ENCODE measurements at regions not wholly inside any gene's neighbourhood (a gene's known extent, or its start where the extent isn't known, plus 50 kb on each side); places are given as distances from the start of the nearest gene placed in this dataset.

GRCh38 chr11:43072911-43073310 lies 238.9 kb upstream of the API5 start:
- TF ChIP-seq EP300 (IDR thresholded peaks at IDR 0.05) (no peak), POLR2AphosphoS5 (IDR thresholded peaks at IDR 0.05) (no peak)
- TF ChIP-seq, protein P1, sequence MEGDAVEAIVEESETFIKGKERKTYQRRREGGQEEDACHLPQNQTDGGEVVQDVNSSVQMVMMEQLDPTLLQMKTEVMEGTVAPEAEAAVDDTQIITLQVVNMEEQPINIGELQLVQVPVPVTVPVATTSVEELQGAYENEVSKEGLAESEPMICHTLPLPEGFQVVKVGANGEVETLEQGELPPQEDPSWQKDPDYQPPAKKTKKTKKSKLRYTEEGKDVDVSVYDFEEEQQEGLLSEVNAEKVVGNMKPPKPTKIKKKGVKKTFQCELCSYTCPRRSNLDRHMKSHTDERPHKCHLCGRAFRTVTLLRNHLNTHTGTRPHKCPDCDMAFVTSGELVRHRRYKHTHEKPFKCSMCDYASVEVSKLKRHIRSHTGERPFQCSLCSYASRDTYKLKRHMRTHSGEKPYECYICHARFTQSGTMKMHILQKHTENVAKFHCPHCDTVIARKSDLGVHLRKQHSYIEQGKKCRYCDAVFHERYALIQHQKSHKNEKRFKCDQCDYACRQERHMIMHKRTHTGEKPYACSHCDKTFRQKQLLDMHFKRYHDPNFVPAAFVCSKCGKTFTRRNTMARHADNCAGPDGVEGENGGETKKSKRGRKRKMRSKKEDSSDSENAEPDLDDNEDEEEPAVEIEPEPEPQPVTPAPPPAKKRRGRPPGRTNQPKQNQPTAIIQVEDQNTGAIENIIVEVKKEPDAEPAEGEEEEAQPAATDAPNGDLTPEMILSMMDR (IDR thresholded peaks at IDR 0.05), result no peak

Measured in esophagus muscularis mucosa (tissue), 4 donors.